Osteoblast (primary cell): ENCODE measurements at regions not wholly inside any gene's neighbourhood (a gene's known extent, or its start where the extent isn't known, plus 50 kb on each side); places are given as distances from the start of the nearest gene placed in this dataset.

Experiments used
- DNase-seq: peaks from one replicate; pipeline ENCODE4 v3.0.0; 2011; ENCODE audit warnings: low spot score, mixed read lengths; ENCODE audit not compliant: insufficient read length; ENCODE audit errors: missing footprints
- H2AFZ ChIP-seq: 2 replicates; pipeline ENCODE4 v1.6.0; 2011; ENCODE audit warnings: mild to moderate bottlenecking, low read length
- H3K27ac ChIP-seq: 2 replicates; pipeline ENCODE4 v1.5.1; 2011; ENCODE audit warnings: mild to moderate bottlenecking, low read depth, low read length, moderate library complexity
- H3K27me3 ChIP-seq: 2 replicates; pipeline ENCODE4 v1.6.0; 2012; ENCODE audit warnings: mild to moderate bottlenecking, control low read depth, inconsistent platforms, low read length, moderate library complexity; ENCODE audit not compliant: insufficient read depth
- H3K36me3 ChIP-seq: 2 replicates; pipeline ENCODE4 v1.5.1; 2011; ENCODE audit warnings: mild to moderate bottlenecking, low read length, control low read depth, moderate library complexity; ENCODE audit not compliant: insufficient read depth
- H3K4me1 ChIP-seq: 2 replicates; pipeline ENCODE4 v1.5.1; 2011; ENCODE audit warnings: mild to moderate bottlenecking, low read length, control low read depth, moderate library complexity; ENCODE audit not compliant: insufficient read depth
- H3K4me2 ChIP-seq: 2 replicates; pipeline ENCODE4 v1.6.0; 2011; ENCODE audit warnings: mild to moderate bottlenecking, low read length; ENCODE audit not compliant: insufficient read depth
- H3K4me3 ChIP-seq: fragments of 200-600 bp; sonication (generic); 3 replicates; pipeline ENCODE4 v1.5.1; 2012; ENCODE audit warnings: mild to moderate bottlenecking, low read length, inconsistent platforms; ENCODE audit not compliant: insufficient read depth
- H3K79me2 ChIP-seq: 2 replicates; pipeline ENCODE4 v1.6.0; 2012; ENCODE audit warnings: mild to moderate bottlenecking, low read length, control low read depth, inconsistent platforms; ENCODE audit not compliant: insufficient read depth
- H3K9me3 ChIP-seq: 2 replicates; pipeline ENCODE4 v1.5.1; 2011; ENCODE audit warnings: low read depth, low read length, control low read depth
- H4K20me1 ChIP-seq: 2 replicates; pipeline ENCODE4 v1.6.0; 2012; ENCODE audit warnings: mild to moderate bottlenecking, low read length, control low read depth; ENCODE audit not compliant: insufficient read depth
- CTCF ChIP-seq: IDR thresholded peaks from 2 replicates; pipeline ENCODE4 v1.5.1; 2011; ENCODE audit warnings: mild to moderate bottlenecking, low read depth, low read length, moderate library complexity; ENCODE audit errors: extremely low read depth

- H4K20me1 ChIP-seq = peaks cover 4% of the 10 kb centered on the region
- no peak overlapping the region for H2AFZ ChIP-seq
- no peaks in the 10 kb centered on the region for H3K79me2 ChIP-seq
- DNase-seq = no peak
- no peaks in the 10 kb centered on the region for H3K36me3 ChIP-seq
- H3K4me2 ChIP-seq = no peak overlapping the region
- H3K27me3 ChIP-seq = peaks cover 23% of the 10 kb centered on the region
- peaks cover 3% of the 10 kb centered on the region for H3K4me1 ChIP-seq
- no peak for TF ChIP-seq CTCF
- no peaks in the 10 kb centered on the region for H3K9me3 ChIP-seq
- no peak overlapping the region for H3K4me3 ChIP-seq
- no peak overlapping the region for H3K27ac ChIP-seq
Observed at GRCh38 chrX:104318330-104319009, 63.7 kb upstream of the ESX1 start.

- peaks cover 3% of the 10 kb centered on the region for H3K4me1 ChIP-seq
- H3K36me3 ChIP-seq = no peaks in the 10 kb centered on the region
- H3K4me3 ChIP-seq = no peak overlapping the region
- H3K9me3 ChIP-seq = no peaks in the 10 kb centered on the region
- H3K27me3 ChIP-seq = peaks cover 23% of the 10 kb centered on the region
- DNase-seq = no peak
- no peak overlapping the region for H3K4me2 ChIP-seq
- TF ChIP-seq CTCF = no peak
- no peaks in the 10 kb centered on the region for H3K79me2 ChIP-seq
- peaks cover 4% of the 10 kb centered on the region for H4K20me1 ChIP-seq
- H3K27ac ChIP-seq = no peak overlapping the region
- no peak overlapping the region for H2AFZ ChIP-seq
Observed at GRCh38 chrX:104316739-104317138, 62.0 kb upstream of the ESX1 start.

- Histone ChIP-seq H2AFZ (no peak overlapping the region), H3K27me3 (peaks cover 18% of the 10 kb centered on the region), H3K9me3 (no peaks in the 10 kb centered on the region), H3K36me3 (no peaks in the 10 kb centered on the region), H4K20me1 (peaks cover 4% of the 10 kb centered on the region), H3K4me3 (no peak overlapping the region), H3K27ac (no peak overlapping the region), H3K4me1 (peaks cover 3% of the 10 kb centered on the region), H3K79me2 (no peaks in the 10 kb centered on the region), H3K4me2 (no peak overlapping the region)
- TF ChIP-seq CTCF = no peak
- peak; percentile 83 for DNase-seq
Observed at GRCh38 chrX:104315555-104315954, 60.8 kb upstream of the ESX1 start.

- Histone ChIP-seq H3K27ac (no peak overlapping the region), H3K79me2 (no peaks in the 10 kb centered on the region), H4K20me1 (no peaks in the 10 kb centered on the region), H3K4me1 (peaks cover 5% of the 10 kb centered on the region), H3K4me3 (no peak overlapping the region), H3K4me2 (peak overlapping the region; percentile 74), H3K27me3 (peaks cover 12% of the 10 kb centered on the region), H2AFZ (no peak overlapping the region), H3K9me3 (no peaks in the 10 kb centered on the region), H3K36me3 (no peaks in the 10 kb centered on the region)
- TF ChIP-seq CTCF = no peak
- DNase-seq = no peak
Observed at GRCh38 chrX:104310657-104311254, 56.0 kb upstream of the ESX1 start.
